PFSK-1 (cell line): ENCODE measurements at regions not wholly inside any gene's neighbourhood (a gene's known extent, or its start where the extent isn't known, plus 50 kb on each side); places are given as distances from the start of the nearest gene placed in this dataset.
A peak's percentile ranks its signal among the peaks of the same experiment; 100 is the strongest.

Experiments
- FOXP2 ChIP-seq: optimal IDR thresholded peaks from 2 replicates; pipeline ENCODE3; 2011; ENCODE audit warnings: borderline replicate concordance, control low read depth, inconsistent platforms; ENCODE audit not compliant: insufficient read depth; ENCODE audit errors: extremely low read length, extremely low read depth
- POLR2AphosphoS5 ChIP-seq: IDR thresholded peaks from 2 replicates; pipeline ENCODE4 v1.6.1; 2012; ENCODE audit warnings: low read depth, mild to moderate bottlenecking, control low read depth, low read length, moderate library complexity
- REST ChIP-seq, 2 experiments: IDR thresholded peaks; 2 replicates each; pipeline versions ENCODE4 v1.6.1 to v1.8.0; 2011 to 2012; ENCODE audit warnings: low read depth in 2 of 2, low read length in 2 of 2, control low read depth in 1 of 2, inconsistent platforms in 1 of 2, mild to moderate bottlenecking in 1 of 2, moderate library complexity in 1 of 2; ENCODE audit not compliant: insufficient read depth in 1 of 2
- SIN3A ChIP-seq: IDR thresholded peaks from 2 replicates; pipeline ENCODE4 v1.6.1; 2012; ENCODE audit warnings: mild to moderate bottlenecking, low read length, moderate library complexity, borderline replicate concordance; ENCODE audit not compliant: insufficient read depth
- TAF1 ChIP-seq: IDR thresholded peaks from 2 replicates; pipeline ENCODE4 v1.6.1; 2012; ENCODE audit warnings: low read length, control low read depth, borderline replicate concordance; ENCODE audit not compliant: insufficient read depth

GRCh38 chr4:114056599-114056998 is 77.2 kb upstream of the ARSJ start:
- no peak for TF ChIP-seq REST (IDR thresholded peaks at IDR 0.05; ENCODE audit: insufficient read depth in 1 of 2, low read depth in 2 of 2, low read length in 2 of 2)
- TF ChIP-seq FOXP2, result no peak
- no peak for TF ChIP-seq SIN3A
- no peak for TF ChIP-seq POLR2AphosphoS5
- no peak for TF ChIP-seq TAF1

GRCh38 chr4:114057746-114058145 is 78.3 kb upstream of the ARSJ start:
- TF ChIP-seq FOXP2, result no peak
- no peak for TF ChIP-seq POLR2AphosphoS5
- TF ChIP-seq SIN3A, result no peak
- no peak for TF ChIP-seq REST (IDR thresholded peaks at IDR 0.05; ENCODE audit: insufficient read depth in 1 of 2, low read depth in 2 of 2, low read length in 2 of 2)
- TF ChIP-seq TAF1, result no peak

GRCh38 chr4:114062499-114062898 is 83.1 kb upstream of the ARSJ start:
- TF ChIP-seq REST (IDR thresholded peaks at IDR 0.05; ENCODE audit: insufficient read depth in 1 of 2, low read depth in 2 of 2, low read length in 2 of 2) (no peak), SIN3A (no peak), TAF1 (no peak), FOXP2 (no peak), POLR2AphosphoS5 (no peak)

- TF ChIP-seq FOXP2 (no peak), SIN3A (no peak), REST (IDR thresholded peaks at IDR 0.05; ENCODE audit: insufficient read depth in 1 of 2, low read depth in 2 of 2, low read length in 2 of 2) (no peak), POLR2AphosphoS5 (no peak), TAF1 (no peak)
These were observed 93.3 kb upstream of the ARSJ start for GRCh38 chr4:114072781-114073180.

GRCh38 chr4:114076899-114077570 is 97.6 kb upstream of the ARSJ start:
- TF ChIP-seq SIN3A (no peak), REST (IDR thresholded peaks at IDR 0.05; ENCODE audit: insufficient read depth in 1 of 2, low read depth in 2 of 2, low read length in 2 of 2) (peak in 1 of 2 experiments; percentile 9; a peak in 1 of 4 replicates)
